ENCODE measurements at regions not wholly inside any gene's neighbourhood (a gene's known extent, or its start where the extent isn't known, plus 50 kb on each side); places are given as distances from the start of the nearest gene placed in this dataset.

DNA sequence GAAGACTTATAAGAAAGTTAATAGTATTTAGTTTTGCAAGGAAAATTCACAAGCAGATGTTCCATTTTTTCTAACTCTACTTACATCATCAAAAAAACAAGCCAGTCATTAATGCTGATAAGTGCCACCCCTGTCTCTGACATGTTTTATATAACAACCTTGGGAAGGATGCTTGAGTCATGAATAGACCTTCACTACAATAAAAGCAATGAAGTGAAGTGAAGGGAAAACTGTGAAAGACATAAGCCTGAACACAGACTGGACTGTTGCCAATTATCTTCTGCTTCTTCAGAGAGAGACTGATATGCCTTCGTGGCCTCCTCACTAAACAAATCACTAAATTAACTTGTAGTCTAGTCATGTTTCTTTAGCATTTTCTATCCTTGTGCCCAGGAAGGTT lies 353.2 kb downstream of the PDHA2 start:
- DNase-seq, result no peak

DNA sequence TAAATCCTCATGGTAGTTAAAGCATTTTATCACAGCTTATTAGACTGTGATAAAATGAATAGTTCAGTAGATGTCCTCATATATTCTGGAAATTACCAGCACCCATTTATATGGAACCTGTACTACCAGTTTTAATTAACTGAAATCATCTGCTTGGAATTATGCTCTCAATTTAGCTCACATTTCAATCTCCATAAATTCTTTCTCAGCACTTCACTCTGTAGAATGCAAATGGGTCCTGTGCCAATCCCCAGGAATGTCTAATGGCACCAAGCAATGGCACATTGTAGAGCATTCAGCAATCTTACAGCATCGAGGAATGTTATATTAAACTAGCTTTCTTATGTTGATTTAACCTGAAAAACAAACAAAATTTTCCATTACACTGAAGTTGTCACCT lies 355.1 kb downstream of the PDHA2 start:
- DNase-seq, result no peak

DNA sequence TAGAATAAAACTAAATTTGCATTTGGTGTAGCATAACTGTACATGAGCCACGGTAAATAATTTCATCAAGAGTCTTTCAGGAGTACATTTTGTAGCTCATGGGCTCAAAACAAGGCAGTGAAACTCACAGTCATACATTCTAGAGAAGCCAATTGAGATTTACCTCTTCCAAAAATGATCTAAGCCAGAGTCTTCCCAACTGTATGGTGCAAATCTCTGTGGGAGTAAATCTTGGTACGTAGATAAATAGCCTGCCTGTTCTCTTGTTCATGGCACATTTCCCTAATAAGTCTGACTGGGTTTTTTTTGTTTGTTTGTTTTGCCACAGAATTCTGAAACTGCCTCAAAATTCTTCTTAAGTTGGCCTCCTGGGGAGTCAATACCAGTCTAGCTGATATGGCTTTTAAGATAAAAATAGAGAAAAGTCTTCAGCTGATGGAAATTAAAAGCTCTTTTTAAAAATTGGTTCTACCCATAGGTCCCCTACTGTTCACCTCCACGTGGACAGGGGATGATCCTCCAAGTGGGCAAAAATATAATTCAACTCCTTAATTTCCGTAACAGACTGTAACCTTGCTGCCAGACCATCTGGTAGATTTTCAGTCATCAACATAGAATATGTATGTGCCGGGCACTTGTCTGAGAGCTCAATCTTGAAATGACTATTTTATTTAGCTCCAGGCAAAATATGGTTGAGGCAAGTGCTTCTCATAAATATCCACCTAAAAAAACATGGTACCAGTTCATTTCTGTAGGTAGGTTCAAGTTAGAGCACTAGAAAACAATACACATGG lies 365.4 kb downstream of the PDHA2 start:
- no peak for DNase-seq

DNA sequence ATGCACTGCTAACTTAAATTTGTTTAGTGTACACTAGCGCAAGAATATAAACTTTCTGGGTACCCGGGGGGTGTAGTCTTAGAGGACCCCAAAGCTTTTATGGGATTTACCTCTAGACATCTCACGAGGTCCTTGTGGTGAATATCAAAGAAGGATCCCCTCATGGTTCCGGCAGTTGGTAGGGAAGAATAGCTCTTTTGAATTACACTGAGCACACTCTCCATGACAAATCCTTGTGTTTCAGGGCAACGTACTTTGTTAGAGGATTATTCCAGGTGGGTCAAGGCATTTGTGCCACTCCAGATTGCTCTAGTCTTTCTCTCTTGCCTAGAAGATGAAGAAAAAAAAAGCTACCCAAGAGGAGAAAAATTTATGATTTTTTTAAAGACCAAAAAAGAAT lies 387.6 kb downstream of the PDHA2 start:
- no peak for DNase-seq

DNA sequence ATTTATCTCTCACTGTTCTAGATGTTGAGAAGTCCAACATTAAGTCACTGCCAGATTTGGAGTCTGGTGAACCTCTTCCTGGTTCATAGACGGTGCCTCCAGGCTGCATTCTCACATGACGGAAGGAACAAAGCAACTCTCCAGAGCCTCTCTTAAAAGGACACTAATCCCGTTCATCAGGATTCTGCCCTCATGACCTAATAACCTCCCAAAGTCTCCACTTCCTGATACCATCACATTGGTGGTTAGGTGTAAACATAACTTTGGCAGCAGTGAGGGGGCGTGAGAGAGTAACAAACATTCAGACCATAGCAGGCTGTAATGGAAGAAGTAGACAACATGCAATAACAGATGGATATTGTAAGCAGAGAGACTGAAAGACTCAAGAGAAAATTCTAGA lies 388.6 kb downstream of the PDHA2 start:
- DNase-seq, result peak; percentile 9

DNA sequence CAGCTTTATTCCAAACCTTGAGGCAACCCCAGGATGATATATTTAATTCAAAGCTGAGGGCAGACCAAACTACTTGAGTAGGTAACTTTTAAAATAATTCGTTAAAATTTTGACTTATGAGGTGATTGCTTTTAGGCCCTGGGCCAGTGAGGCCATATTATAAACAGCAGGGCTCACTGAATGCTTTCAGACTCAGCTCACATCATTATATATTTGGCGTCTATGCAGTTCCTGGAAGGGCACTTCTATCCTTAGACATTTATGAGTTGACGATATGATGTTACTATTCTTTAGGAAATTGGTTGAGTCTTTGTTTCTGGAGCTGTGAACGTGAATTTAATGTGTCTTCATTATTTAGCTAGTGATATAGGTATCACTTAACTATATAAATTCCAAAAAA lies 400.1 kb downstream of the PDHA2 start:
- DNase-seq, result no peak

DNA sequence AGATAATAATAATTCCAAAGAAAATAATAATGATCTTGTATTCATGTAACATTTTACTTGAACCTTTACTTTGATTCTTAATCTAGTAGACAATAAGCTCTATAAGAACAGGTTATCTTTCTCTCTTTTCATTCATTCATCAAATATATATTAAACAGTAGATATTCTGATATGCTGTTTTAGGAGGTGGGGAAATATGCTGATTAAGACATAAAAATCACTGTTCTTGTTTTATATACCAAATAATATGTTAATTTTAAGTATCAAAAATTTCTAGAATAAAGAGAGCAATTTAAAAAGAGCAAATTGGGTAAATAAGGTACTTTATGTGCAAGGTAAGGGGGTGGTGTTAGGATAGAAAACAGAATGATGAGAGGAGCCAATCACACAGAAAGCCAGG lies 401.9 kb downstream of the PDHA2 start:
- no peak for DNase-seq

DNA sequence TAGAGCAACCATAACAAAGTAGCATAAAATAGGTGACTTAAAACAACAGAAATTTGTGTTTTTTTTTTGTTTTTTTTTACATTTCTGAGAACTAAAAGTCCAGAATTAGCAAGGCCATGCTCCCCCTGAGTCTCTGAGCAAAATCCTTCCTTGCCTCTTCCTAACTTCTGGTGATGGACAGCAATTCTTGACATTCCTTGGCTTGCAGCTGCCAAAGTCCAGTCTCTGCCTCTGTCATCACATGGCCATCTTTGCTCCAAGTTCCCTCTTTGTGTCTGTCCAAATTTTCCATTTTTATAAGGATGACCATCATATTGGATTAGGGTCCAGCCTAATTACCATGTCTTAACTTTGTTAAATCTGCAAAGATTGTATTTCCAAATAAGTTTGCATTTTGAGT lies 407.2 kb downstream of the PDHA2 start:
- no peak for DNase-seq

DNA sequence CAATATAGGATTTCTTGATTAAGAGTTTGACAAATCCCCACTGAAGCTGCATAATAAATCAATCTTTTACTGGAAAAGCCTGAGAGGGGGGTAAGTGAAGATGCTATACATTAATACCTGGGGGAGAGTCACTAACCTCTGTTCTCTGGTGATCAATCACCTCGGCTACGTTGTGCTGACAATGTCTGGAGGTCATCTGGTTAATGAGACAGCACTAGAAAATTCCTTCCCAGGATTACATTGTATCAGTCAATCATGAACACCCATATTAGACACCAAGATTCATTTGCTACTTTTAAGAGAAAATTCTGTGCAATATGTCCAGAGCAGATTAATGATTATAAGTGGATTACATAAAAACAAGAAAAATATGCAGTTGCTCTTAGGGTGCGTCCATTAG lies 408.3 kb downstream of the PDHA2 start:
- DNase-seq, result no peak

DNA sequence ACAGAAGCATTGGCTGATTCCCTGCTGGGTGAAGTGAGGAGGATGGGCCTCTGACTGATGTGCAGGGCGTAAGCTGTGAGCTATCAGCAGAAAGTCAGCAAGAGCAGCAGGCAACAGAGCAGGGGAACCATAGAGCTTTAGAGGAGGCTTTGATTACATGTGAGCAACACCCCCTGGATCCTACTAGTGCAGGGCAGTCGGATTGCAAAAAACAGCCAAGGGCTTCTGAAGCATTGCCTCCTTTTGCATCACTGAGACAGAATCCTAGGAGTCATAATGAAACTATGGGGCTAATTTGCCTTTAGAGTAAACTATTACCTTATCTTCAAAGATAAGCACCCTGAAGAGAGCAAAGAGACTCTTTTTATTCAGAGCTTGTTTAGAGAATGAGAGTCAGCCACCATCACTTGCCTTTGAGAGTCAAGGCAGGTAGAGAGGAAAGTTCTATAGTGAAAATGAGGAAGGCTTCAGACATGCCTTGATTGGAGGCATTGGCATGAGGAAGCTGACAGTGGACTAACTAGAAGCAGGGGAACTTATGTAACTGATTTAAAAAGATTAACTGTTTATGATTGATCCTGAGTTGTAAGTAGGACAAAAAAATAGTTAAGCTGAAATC lies 420.3 kb downstream of the PDHA2 start:
- DNase-seq, result no peak

DNA sequence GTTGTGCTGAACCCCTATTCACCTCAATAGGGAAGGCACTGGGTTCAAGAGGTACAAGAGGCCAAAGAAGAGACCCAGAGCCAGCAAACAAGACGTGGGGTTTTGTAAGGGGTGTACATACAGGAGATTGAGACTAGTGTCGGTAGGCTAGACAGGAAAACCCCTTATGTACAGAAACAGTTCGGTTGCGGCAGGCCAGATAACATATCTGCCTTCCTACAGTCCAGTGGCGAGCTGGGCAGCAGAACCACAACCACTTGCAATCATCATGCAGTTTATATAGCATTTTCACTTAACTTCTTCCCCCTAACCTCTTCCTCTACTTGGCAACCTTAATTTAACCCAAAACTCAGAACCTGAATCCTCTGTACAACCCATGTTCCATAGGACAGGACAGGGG lies 422.2 kb downstream of the PDHA2 start:
- DNase-seq, result no peak

DNA sequence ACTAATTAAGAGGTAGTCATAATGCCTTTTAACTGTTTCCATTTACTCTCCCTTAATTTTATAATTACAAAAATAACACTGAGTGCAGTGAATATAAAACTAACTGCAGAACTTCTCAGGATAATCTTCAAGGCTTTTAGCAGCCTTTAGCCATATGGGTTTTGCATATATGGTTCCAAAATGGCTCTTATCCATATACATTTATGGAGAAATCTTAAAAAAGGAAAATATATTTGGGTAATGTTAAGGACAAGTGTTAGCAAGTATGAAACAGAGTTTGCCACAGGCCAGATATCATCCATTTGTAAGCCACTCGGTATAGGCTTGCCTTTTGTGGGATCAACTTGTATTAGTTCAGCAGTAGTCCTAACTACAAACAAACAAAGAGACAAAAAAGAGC lies 423.4 kb downstream of the PDHA2 start:
- DNase-seq, result no peak

DNA sequence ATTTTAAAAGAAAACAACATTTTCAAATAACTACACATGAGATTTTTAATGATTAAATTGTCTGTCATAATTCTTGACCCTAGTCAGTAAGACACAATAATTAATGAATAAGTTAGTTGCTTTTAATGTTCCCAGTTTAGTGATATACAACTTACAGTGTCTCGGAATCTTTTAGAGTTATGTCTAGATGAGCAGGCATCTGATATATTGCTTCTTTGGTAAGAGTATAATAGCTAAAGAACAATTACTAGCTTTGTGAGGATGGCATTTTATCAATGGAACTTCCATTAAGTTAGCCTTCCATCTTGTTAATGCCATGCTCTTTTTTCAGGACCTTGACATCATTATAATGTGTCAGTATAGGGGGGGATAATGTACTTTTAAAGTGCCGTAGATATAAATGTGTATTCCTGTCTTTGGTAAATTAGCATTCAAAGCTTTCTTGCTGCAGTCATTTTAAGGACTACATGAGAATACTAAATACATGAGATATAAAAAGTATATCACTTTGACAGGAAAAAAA lies 425.1 kb downstream of the PDHA2 start:
- no peak for DNase-seq

DNA sequence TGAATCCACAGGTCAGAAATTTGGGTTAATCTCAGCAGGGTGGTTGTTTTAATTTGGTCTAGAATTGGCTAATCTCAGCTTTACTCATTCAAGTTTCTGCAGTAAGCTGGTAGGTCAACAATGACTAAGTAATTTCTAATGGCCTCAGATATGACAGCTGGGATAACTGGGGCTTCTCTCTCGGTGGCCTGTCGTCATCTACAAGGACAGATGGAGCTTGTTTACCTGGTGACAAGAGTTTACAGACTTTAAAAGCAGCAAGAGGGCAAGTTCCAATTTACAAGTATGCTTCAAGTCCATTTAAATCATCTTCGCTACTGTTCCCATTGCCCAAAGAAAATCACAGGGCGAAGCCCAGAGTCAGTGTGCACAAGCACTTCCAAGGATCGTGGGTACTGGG lies 453.9 kb downstream of the PDHA2 start:
- DNase-seq, result peak; percentile 87

DNA sequence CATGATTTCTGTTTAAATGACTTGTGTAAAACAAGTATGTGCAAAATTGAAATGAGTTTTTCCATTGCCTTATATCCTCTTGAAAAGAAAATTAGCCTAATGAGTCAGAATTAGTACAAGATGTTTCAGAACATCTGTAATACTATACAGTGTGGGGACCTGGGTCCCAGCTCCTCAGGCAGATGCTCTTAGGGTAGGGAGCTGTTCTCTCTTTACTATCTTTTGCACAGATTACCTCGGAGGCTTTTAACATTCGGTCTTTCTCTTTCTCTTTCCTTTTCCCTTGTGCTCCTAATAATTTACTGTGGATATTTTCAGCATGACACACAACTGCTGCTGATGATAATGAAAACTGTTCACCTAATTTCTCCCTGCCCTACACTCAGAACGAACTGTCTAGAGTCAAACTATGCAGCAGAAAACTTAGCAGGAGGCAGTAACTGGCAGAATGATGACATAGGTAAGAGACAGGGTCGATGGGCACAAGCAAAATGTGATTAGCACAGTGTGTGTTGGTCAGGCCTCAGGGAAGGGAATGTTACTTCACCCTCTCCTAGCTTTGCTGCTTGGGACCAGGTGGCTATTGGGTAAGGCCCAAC lies 455.3 kb downstream of the PDHA2 start:
- peak; percentile 6 for DNase-seq

DNA sequence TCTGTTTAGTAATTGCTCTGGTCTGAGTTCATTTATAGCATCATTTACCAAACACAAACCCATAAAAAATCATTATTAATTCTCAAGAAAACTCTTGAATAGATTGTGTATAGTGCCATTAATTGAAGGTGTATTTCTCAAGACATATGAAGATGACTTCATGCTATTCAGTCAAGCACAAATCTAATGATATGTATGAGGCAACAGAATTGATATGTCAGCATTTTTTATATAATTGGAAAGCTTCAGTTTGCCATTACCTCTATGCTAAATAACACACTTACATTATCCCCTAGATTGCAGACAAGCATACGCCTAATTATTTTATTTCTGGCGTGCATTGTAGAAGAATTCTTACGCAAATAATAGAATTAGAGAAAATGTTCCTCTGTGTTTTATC lies 461.8 kb downstream of the PDHA2 start:
- no peak for DNase-seq

DNA sequence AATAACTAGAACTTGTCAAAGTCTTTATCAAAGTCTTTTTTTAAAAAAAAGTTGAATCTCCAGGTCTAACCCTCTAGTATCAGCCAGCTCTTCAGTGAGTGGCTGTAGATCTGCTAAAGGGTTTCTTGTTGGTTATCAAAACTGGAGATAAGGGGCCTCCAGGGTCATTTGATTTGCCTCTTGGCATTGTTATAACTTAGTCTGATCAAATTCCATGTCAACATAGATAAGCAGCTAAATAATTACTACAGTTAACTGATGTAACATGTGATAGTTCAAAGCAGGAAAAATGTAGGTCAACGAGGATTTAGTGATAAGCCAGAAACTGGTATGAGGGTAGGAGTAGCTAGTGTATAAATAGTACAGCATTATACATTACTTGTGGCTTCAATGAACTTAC lies 465.1 kb downstream of the PDHA2 start:
- no peak for DNase-seq

DNA sequence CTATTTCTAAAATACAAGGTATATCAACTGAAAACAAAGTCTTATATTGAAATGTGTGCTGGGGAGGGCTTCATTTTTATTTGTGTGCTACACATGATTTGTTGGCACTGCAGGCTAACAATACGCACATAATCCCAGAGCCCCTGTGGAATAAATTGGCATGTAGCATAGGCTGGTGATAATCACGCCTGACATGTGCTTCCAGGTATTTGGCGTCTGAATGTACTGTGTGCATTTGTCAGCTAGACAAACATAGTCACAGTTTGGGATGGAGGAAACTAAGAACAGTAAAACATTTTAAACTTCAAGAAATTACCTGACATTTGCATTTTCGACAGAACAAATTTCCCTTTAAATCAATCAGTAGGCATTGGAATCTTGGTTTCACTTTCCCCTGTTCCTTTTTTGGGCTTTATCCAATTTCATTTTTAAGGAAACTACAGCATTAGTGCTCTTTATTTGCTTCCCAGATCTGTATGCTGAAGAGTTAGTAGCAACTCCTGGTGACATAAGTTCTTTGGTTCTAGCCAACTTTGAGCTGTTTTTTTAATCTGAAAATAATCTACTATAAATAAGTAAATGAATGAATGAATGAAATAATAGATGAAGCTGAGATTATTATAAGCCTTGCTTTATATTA lies 472.3 kb downstream of the PDHA2 start:
- no peak for DNase-seq

DNA sequence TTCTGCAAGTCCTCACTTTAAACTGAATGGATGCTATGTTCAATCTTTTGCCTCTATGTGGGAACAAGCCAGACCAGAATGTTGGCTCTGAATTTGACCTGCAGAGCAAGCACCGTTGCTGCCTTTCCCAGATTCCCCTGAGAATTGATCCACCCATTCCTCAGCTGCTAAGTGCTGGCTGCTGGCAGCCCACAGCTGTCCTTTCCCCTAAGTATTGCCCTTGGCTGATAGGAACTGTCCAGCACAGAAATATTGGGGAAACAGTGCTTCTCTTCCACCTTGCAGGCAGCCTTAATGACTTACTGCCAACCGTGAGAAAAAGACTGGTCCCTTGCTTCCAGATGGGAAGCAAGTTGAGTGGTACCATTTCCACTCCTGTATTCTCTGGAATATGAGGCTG lies 475.9 kb downstream of the PDHA2 start:
- peak; percentile 34 for DNase-seq

DNA sequence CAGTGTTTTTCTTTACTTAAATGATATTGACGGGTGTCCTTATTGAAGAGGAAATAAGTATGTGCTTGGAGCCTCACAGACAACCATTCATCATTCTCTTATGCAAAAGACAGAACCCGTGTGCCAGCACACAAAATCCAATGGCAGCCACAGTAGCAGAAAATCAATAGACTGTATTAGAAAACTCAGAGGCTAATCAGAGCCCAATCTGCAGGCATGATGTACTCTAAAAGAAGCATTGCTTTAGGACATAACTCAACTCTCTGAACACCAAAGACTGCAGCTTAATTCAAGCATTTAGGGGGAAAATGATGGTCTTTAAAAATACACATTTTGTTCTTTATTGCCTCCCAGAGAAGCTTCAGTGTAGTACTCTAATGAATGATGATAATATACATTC lies 476.9 kb downstream of the PDHA2 start:
- no peak for DNase-seq

DNA sequence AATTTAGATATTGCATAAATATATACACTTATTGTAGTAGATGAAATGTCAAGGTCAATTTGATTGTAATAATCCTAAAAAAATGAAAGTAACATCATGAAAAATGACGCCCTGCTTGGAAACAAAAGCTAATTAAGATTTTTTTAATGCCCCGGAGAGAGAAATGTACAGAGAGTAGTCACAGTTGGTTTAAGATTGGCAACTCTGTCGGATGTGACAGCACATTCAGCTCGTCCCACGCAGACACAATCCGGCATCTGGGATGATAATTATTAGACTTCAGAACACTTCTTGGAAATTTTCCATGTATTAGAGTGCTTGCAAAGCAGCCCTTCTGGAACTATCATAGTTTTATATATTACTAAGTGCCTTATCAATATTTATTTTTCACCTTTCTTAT lies 478.0 kb downstream of the PDHA2 start:
- no peak for DNase-seq

DNA sequence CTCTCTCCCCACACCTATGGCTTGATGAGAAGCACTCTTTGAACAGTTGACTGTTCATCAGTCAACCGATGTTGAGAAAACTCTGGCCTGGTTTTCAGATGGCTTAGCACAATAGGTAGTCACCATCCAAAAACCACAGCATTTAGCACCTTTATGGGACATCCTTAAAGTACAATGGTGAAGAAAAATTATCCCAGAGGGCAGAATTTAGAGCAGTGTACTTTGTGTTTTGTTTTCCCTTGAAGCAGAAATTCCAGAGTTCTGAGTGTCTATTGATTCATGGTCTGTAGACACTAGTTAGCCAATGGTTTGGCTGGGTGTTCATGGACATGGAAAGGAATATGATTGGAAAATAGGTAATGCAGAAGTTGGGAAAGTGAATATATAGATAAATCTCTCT lies 487.0 kb downstream of the PDHA2 start:
- no peak for DNase-seq

DNA sequence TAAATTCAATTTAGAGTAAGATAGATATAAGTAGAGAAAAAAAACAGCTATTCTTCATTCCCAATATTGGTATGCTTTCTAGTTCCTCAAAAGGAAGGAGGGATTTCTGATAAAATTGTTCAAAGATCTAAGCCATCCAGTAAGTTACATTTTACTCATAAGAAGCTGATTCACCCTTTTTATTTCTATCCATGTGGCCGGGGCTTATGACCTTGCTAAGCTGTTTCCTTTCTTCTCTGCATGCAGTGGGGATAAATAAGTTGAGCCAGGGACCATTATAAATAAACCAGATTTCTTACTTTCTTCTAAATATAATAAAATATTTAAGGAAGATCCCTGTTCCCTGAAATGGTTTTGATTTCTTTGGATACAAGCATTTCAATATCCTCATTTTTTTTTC lies 502.3 kb downstream of the PDHA2 start:
- DNase-seq, result no peak

Data from NCI-H82 (cell line).